ENCODE measurements at regions not wholly inside any gene's neighbourhood (a gene's known extent, or its start where the extent isn't known, plus 50 kb on each side); places are given as distances from the start of the nearest gene placed in this dataset.
A peak's percentile ranks its signal among the peaks of the same experiment; 100 is the strongest.

GRCh38 chr1:234942012-234942332 is 186.7 kb downstream of the TOMM20 start:
- no peak for TF ChIP-seq SPI1 (IDR thresholded peaks at IDR 0.05; ENCODE audit: low read depth, low read length)
- TF ChIP-seq POU2F2 (IDR thresholded peaks at IDR 0.05; ENCODE audit: low read depth, low read length): no peak
- no peak for TF ChIP-seq TAF1 (IDR thresholded peaks at IDR 0.05; ENCODE audit: low read depth, low read length)
- no peak for TF ChIP-seq POLR2AphosphoS5 (IDR thresholded peaks at IDR 0.05; ENCODE audit: low read depth, low read length)
- no peak for TF ChIP-seq POLR2A (IDR thresholded peaks at IDR 0.05; ENCODE audit: low read depth, low read length)
- TF ChIP-seq PAX5 (IDR thresholded peaks at IDR 0.05; ENCODE audit: insufficient read depth, low read length, severe bottlenecking): no peak
- FAIRE-seq: no peak
- DNase-seq (ENCODE audit: insufficient read length, low spot score): no peak

- no peak for FAIRE-seq
Measured at GRCh38 chr1:234941321-234942011, 187.2 kb downstream of the TOMM20 start.

GRCh38 chr1:234940841-234941240 is 187.8 kb downstream of the TOMM20 start:
- TF ChIP-seq POU2F2 (IDR thresholded peaks at IDR 0.05; ENCODE audit: low read depth, low read length) (no peak), POLR2A (IDR thresholded peaks at IDR 0.05; ENCODE audit: low read depth, low read length) (no peak), SPI1 (IDR thresholded peaks at IDR 0.05; ENCODE audit: low read depth, low read length) (no peak), PAX5 (IDR thresholded peaks at IDR 0.05; ENCODE audit: insufficient read depth, low read length, severe bottlenecking) (no peak), POLR2AphosphoS5 (IDR thresholded peaks at IDR 0.05; ENCODE audit: low read depth, low read length) (no peak), TAF1 (IDR thresholded peaks at IDR 0.05; ENCODE audit: low read depth, low read length) (no peak)
- DNase-seq (ENCODE audit: insufficient read length, low spot score): no peak
- no peak for FAIRE-seq

More at GRCh38 chr1:234941321-234942011, 187.2 kb downstream of the TOMM20 start:
- TF ChIP-seq POLR2AphosphoS5 (IDR thresholded peaks at IDR 0.05; ENCODE audit: low read depth, low read length) (no peak), POU2F2 (IDR thresholded peaks at IDR 0.05; ENCODE audit: low read depth, low read length) (no peak), PAX5 (IDR thresholded peaks at IDR 0.05; ENCODE audit: insufficient read depth, low read length, severe bottlenecking) (no peak), POLR2A (IDR thresholded peaks at IDR 0.05; ENCODE audit: low read depth, low read length) (no peak), TAF1 (IDR thresholded peaks at IDR 0.05; ENCODE audit: low read depth, low read length) (no peak), SPI1 (IDR thresholded peaks at IDR 0.05; ENCODE audit: low read depth, low read length) (no peak)
- DNase-seq (ENCODE audit: insufficient read length, low spot score): no peak

- DNase-seq (ENCODE audit: insufficient read length, low spot score): no peak
- TF ChIP-seq POLR2AphosphoS5 (IDR thresholded peaks at IDR 0.05; ENCODE audit: low read depth, low read length) (no peak), POU2F2 (IDR thresholded peaks at IDR 0.05; ENCODE audit: low read depth, low read length) (no peak), PAX5 (IDR thresholded peaks at IDR 0.05; ENCODE audit: insufficient read depth, low read length, severe bottlenecking) (no peak), POLR2A (IDR thresholded peaks at IDR 0.05; ENCODE audit: low read depth, low read length) (no peak), TAF1 (IDR thresholded peaks at IDR 0.05; ENCODE audit: low read depth, low read length) (no peak), SPI1 (IDR thresholded peaks at IDR 0.05; ENCODE audit: low read depth, low read length) (no peak)
- no peak for FAIRE-seq
Measured at GRCh38 chr1:234938924-234939323, 189.7 kb downstream of the TOMM20 start.

GRCh38 chr1:234938135-234938534 is 190.5 kb downstream of the TOMM20 start:
- no peak for DNase-seq (ENCODE audit: insufficient read length, low spot score)
- no peak for FAIRE-seq

GRCh38 chr1:234936612-234937389 is 191.8 kb downstream of the TOMM20 start:
- no peak for DNase-seq (ENCODE audit: insufficient read length, low spot score)
- no peak for TF ChIP-seq TAF1 (IDR thresholded peaks at IDR 0.05; ENCODE audit: low read depth, low read length)
- TF ChIP-seq POLR2A (IDR thresholded peaks at IDR 0.05; ENCODE audit: low read depth, low read length): no peak
- no peak for TF ChIP-seq POLR2AphosphoS5 (IDR thresholded peaks at IDR 0.05; ENCODE audit: low read depth, low read length)
- TF ChIP-seq SPI1 (IDR thresholded peaks at IDR 0.05; ENCODE audit: low read depth, low read length): no peak
- TF ChIP-seq PAX5 (IDR thresholded peaks at IDR 0.05; ENCODE audit: insufficient read depth, low read length, severe bottlenecking): no peak
- TF ChIP-seq POU2F2 (IDR thresholded peaks at IDR 0.05; ENCODE audit: low read depth, low read length): no peak
- no peak for FAIRE-seq

More at GRCh38 chr1:234938135-234938534, 190.5 kb downstream of the TOMM20 start:
- TF ChIP-seq SPI1 (IDR thresholded peaks at IDR 0.05; ENCODE audit: low read depth, low read length) (no peak), POU2F2 (IDR thresholded peaks at IDR 0.05; ENCODE audit: low read depth, low read length) (no peak), POLR2A (IDR thresholded peaks at IDR 0.05; ENCODE audit: low read depth, low read length) (no peak), PAX5 (IDR thresholded peaks at IDR 0.05; ENCODE audit: insufficient read depth, low read length, severe bottlenecking) (no peak), TAF1 (IDR thresholded peaks at IDR 0.05; ENCODE audit: low read depth, low read length) (no peak), POLR2AphosphoS5 (IDR thresholded peaks at IDR 0.05; ENCODE audit: low read depth, low read length) (no peak)

GRCh38 chr1:234934611-234935033 is 194.0 kb downstream of the TOMM20 start:
- FAIRE-seq (no peak), DNase-seq (ENCODE audit: insufficient read length, low spot score) (no peak)
- TF ChIP-seq POU2F2 (IDR thresholded peaks at IDR 0.05; ENCODE audit: low read depth, low read length): no peak
- no peak for TF ChIP-seq POLR2A (IDR thresholded peaks at IDR 0.05; ENCODE audit: low read depth, low read length)
- TF ChIP-seq PAX5 (IDR thresholded peaks at IDR 0.05; ENCODE audit: insufficient read depth, low read length, severe bottlenecking): no peak
- TF ChIP-seq TAF1 (IDR thresholded peaks at IDR 0.05; ENCODE audit: low read depth, low read length): no peak
- no peak for TF ChIP-seq SPI1 (IDR thresholded peaks at IDR 0.05; ENCODE audit: low read depth, low read length)
- no peak for TF ChIP-seq POLR2AphosphoS5 (IDR thresholded peaks at IDR 0.05; ENCODE audit: low read depth, low read length)

GRCh38 chr1:234933475-234933874 is 195.2 kb downstream of the TOMM20 start:
- TF ChIP-seq POLR2AphosphoS5 (IDR thresholded peaks at IDR 0.05; ENCODE audit: low read depth, low read length) (0 out of 2 replicates have a peak, but pooled peaks have one; percentile 59), POU2F2 (IDR thresholded peaks at IDR 0.05; ENCODE audit: low read depth, low read length) (peak; percentile 87), PAX5 (IDR thresholded peaks at IDR 0.05; ENCODE audit: insufficient read depth, low read length, severe bottlenecking) (peak; percentile 86), TAF1 (IDR thresholded peaks at IDR 0.05; ENCODE audit: low read depth, low read length) (0 out of 2 replicates have a peak, but pooled peaks have one; percentile 29), SPI1 (IDR thresholded peaks at IDR 0.05; ENCODE audit: low read depth, low read length) (peak; percentile 47), POLR2A (IDR thresholded peaks at IDR 0.05; ENCODE audit: low read depth, low read length) (peak; percentile 70)
- DNase-seq (ENCODE audit: insufficient read length, low spot score) (no peak), FAIRE-seq (peak; percentile 93)
